Stimulated activated CD4-positive, alpha-beta T cell treated with anti-CD3 and anti-CD28 coated beads, TNF-alpha, amount 100 ng/mL, for 1 hour (primary cell): ENCODE measurements at regions not wholly inside any gene's neighbourhood (a gene's known extent, or its start where the extent isn't known, plus 50 kb on each side); places are given as distances from the start of the nearest gene placed in this dataset.

Experiments
- DNase-seq, 3 donors: peaks; one replicate each; pipeline ENCODE4 v3.0.0-alpha.2; 2020; ENCODE audit warnings: low read depth in 3 of 3, low spot score in 1 of 3

- no peak for DNase-seq
Measured at GRCh38 chr6:102549221-102549874, 1155.8 kb downstream of the GRIK2 start.

DNA sequence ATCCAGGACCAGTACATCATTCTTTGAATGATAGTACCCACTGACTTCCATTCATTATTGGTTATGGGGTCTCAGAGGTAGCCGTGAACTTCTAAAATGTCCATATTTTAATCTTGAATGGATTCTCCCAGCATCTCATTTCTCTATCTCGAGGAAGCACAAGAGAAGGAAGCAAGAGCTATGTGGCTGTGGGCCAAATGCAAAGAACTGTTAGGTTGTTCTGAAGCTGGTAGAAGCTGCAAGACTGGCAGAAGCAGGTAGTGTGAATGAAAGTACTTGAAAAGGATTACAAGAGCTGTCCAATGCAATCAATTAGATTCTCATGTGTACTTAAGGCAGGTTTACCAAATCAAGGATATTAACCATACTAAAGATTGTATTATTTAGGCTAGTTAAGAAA lies 1131.8 kb downstream of the GRIK2 start:
- no peak for DNase-seq

GRCh38 chr6:102520966-102521365 lies 1127.5 kb downstream of the GRIK2 start:
- DNase-seq = no peak

- DNase-seq = no peak
Measured at GRCh38 chr6:102517506-102517905, 1124.0 kb downstream of the GRIK2 start.

DNA sequence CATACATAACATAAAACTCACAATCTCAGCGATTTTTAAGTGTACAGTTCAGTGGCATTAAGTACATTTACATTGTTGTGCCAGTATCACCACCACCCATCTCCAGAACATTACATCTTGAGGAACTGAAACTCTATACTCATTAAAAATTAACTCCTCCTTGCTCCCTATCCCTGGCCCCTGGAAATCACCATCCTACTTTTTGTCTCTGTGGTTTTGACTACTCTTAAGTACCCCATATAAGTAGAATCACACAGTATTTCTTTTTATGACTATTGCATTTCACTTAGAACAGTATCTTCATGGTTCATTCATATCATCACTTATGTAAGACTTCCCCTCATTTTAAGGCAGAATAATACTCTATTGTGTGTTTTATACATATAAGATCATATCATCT lies 1108.1 kb downstream of the GRIK2 start:
- no peak for DNase-seq

GRCh38 chr6:102494808-102495207 lies 1101.3 kb downstream of the GRIK2 start:
- DNase-seq = no peak

DNA sequence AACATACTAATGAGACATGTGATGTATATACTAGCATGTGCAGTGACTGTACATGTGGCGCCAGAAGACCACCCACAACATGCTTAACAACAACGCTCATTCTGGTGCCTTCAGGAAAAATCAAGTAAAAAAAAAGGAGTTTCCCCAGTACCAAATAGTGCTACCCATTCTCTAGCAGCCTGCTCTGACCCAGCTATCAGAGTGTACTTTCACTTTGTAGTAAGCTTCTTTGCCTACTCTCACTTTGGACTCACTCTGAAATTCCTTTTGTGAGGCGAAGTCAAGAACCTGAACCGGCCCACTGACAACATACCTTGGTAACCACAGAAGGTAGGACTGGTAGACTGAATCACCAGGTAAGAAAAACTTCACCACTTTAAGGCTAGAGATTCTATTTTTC lies 1100.0 kb downstream of the GRIK2 start:
- DNase-seq = no peak

GRCh38 chr6:102488729-102489128 lies 1095.2 kb downstream of the GRIK2 start:
- no peak for DNase-seq

DNA sequence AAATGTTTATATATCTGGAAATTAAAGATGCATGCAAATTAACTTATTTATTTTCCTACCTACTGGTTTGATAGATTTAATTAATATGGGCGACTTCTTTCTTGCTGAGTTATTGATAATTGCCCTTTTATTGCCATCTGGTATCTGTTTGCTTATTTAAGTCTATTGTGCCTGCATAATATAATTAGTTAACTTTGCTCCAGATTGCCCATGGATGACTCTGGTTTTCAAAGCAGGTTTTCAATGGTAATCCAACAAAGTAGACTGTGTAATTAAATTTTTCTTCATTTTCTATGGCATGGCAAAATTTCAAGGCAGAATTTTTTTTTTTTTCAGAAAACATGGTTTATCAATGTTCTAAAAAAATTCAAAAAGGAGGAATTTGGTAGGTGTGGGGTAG lies 1092.0 kb downstream of the GRIK2 start:
- no peak for DNase-seq

- no peak for DNase-seq
Measured at GRCh38 chr6:102474041-102474807, 1080.7 kb downstream of the GRIK2 start.

DNA sequence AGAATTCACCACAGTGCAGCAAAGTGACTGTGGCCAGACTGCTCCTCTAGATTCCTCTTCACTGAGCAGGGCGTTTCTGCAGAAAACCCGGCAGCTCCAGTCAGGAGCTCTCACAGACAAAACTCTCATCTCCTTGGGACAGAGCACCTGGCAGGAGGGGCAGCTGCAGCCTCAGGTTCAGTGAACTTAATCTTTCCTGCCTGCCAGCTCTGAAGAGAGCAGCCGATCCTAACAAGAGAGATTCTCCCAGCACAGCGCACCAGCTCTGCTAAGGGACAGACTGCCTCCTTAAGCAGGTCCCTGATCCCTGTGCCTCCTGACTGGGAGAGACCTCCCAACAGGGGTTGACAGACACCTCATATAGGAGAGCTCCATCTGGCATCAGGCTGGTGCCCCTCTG lies 1065.5 kb downstream of the GRIK2 start:
- no peak for DNase-seq

- no peak for DNase-seq
Measured at GRCh38 chr6:102438171-102438570, 1044.7 kb downstream of the GRIK2 start.

GRCh38 chr6:102417368-102417998 lies 1024.0 kb downstream of the GRIK2 start:
- DNase-seq = no peak

GRCh38 chr6:102415891-102416290 lies 1022.4 kb downstream of the GRIK2 start:
- no peak for DNase-seq

GRCh38 chr6:102411796-102412195 lies 1018.3 kb downstream of the GRIK2 start:
- no peak for DNase-seq

- no peak for DNase-seq
Measured at GRCh38 chr6:102407886-102408741, 1014.6 kb downstream of the GRIK2 start.

DNA sequence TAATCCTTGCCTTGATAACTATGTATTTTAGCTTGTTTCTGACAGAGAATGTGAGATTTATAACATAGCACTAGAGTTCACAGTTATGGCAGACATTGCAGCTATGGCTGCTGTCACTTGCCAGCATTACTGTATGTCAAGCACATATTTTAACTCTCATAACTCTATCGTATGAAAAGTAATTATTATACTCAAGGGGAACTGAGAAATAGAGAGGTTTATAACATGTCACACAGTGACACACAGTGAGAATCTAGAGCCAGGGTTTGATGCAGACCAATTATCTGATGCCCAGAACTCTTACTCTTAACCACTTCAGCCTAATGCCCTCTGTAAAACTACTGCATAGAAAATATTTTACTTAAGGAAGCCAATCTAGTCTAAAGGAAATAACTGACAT lies 1012.4 kb downstream of the GRIK2 start:
- DNase-seq = no peak

DNA sequence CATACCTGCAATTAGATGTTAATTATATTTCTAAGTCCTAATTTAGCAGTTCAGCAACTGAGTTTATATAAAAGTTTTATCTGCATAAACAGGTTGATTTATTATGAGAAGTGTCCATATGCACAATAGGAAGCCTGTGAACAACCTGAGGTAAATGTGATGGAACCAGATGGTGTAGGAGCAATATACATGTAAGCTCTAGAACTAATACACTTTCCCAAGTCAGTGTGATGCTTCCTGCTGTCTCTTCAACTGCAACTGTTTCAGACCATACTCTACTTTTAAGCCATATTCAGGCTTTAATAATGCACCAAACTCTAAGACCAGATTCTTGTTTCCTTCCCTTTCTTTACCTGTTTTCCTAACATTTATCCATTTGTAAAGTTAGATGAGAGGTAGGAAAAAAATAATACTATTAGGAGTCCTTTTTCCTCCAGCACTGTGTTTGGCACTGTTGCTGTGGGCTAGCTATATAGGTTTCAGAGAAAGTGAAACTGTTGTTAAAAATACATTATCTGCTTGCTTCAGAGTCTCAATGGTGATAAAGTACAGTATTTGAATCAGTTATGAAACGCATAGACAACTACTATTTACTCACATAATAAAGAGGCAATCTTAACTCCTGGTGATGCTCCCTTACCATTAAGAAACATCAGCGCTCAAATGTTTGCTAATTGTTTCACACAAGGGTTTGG lies 1009.3 kb downstream of the GRIK2 start:
- DNase-seq = no peak

DNA sequence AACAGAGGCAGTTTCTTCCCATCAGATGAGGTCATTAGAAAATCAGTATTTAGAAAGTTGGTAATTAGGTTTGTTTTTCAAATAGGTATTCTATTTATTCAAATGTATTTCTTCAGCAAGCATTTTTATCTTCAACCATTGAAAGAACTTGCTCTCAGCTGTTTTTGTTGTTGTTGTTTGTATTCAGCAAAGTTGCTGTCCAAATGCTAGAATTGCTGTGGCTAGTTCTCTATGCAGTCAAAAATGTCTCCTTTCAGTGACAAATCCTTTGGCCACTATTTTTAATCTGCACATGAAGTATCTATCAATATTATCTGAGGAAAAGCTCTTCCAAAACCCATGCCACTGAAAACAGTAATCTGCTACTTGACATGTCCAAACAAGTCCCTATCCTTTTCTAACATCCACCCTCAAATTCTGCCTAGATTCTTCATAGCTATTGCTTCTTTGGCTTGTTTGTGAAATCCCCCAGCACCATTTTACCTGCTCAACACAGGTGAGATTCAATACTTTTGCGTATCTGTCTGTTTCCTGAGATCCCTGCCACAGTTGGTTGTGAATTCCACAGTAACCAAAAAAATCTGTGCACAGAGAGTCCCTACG lies 1005.4 kb downstream of the GRIK2 start:
- no peak for DNase-seq

GRCh38 chr6:102390541-102390940 lies 997.0 kb downstream of the GRIK2 start:
- no peak for DNase-seq
